ENCODE measurements at regions not wholly inside any gene's neighbourhood (a gene's known extent, or its start where the extent isn't known, plus 50 kb on each side); places are given as distances from the start of the nearest gene placed in this dataset.
"Not testable (repeated sequence)": the region's sequence is repeated elsewhere in the genome, so short reads cannot be mapped to it uniquely, and the experiment has no call there.

GRCh38 chr5:154702477-154702876 lies 52.7 kb upstream of the LARP1 start:
- DNase-seq (ENCODE audit: low read depth in 3 of 3), result no peak

- DNase-seq (ENCODE audit: low read depth in 3 of 3), result not testable (repeated sequence)
These were observed 53.5 kb upstream of the LARP1 start for GRCh38 chr5:154701725-154702124.

GRCh38 chr5:154701181-154701580 lies 54.0 kb upstream of the LARP1 start:
- DNase-seq (ENCODE audit: low read depth in 3 of 3), result no peak

- not testable (repeated sequence) for DNase-seq (ENCODE audit: low read depth in 3 of 3)
These were observed 54.8 kb upstream of the LARP1 start for GRCh38 chr5:154700289-154700928.

- no peak for DNase-seq (ENCODE audit: low read depth in 3 of 3)
These were observed 56.4 kb upstream of the LARP1 start for GRCh38 chr5:154698763-154699162.

GRCh38 chr5:154697371-154697770 lies 57.8 kb upstream of the LARP1 start:
- no peak for DNase-seq (ENCODE audit: low read depth in 3 of 3)

- no peak for DNase-seq (ENCODE audit: low read depth in 3 of 3)
These were observed 58.3 kb upstream of the LARP1 start for GRCh38 chr5:154696891-154697290.

- DNase-seq (ENCODE audit: low read depth in 3 of 3), result no peak
These were observed 61.0 kb upstream of the LARP1 start for GRCh38 chr5:154694159-154694558.

GRCh38 chr5:154690488-154690887 lies 64.7 kb upstream of the LARP1 start:
- DNase-seq (ENCODE audit: low read depth in 3 of 3), result no peak

GRCh38 chr5:154686490-154686889 lies 68.7 kb upstream of the LARP1 start:
- DNase-seq (ENCODE audit: low read depth in 3 of 3), result no peak

- DNase-seq (ENCODE audit: low read depth in 3 of 3), result no peak
These were observed 71.9 kb upstream of the LARP1 start for GRCh38 chr5:154683101-154683880.

- DNase-seq (ENCODE audit: low read depth in 3 of 3), result no peak
These were observed 75.7 kb upstream of the LARP1 start for GRCh38 chr5:154679501-154679900.

- DNase-seq (ENCODE audit: low read depth in 3 of 3), result no peak
These were observed 77.3 kb upstream of the LARP1 start for GRCh38 chr5:154677921-154678320.

GRCh38 chr5:154676508-154676907 lies 78.7 kb upstream of the LARP1 start:
- no peak for DNase-seq (ENCODE audit: low read depth in 3 of 3)

- no peak for DNase-seq (ENCODE audit: low read depth in 3 of 3)
These were observed 81.1 kb upstream of the LARP1 start for GRCh38 chr5:154674029-154674428.

GRCh38 chr5:154673506-154673905 lies 81.7 kb upstream of the LARP1 start:
- DNase-seq (ENCODE audit: low read depth in 3 of 3), result no peak

GRCh38 chr5:154669913-154670312 lies 85.3 kb upstream of the LARP1 start:
- DNase-seq (ENCODE audit: low read depth in 3 of 3), result not testable (repeated sequence)

GRCh38 chr5:154669402-154669801 lies 85.8 kb upstream of the LARP1 start:
- no peak for DNase-seq (ENCODE audit: low read depth in 3 of 3)

GRCh38 chr5:154664869-154665268 lies 90.3 kb upstream of the LARP1 start:
- DNase-seq (ENCODE audit: low read depth in 3 of 3), result no peak

GRCh38 chr5:154663424-154663823 lies 91.8 kb upstream of the LARP1 start:
- no peak for DNase-seq (ENCODE audit: low read depth in 3 of 3)

- DNase-seq (ENCODE audit: low read depth in 3 of 3), result no peak
These were observed 100.4 kb upstream of the LARP1 start for GRCh38 chr5:154654486-154655371.

- no peak for DNase-seq (ENCODE audit: low read depth in 3 of 3)
These were observed 101.3 kb upstream of the LARP1 start for GRCh38 chr5:154653764-154654485.

All from stimulated activated CD4-positive, alpha-beta T cell treated with anti-CD3 and anti-CD28 coated beads, TNF-alpha, amount 100 ng/mL, for 4 hours (primary cell).